ENCODE measurements at regions not wholly inside any gene's neighbourhood (a gene's known extent, or its start where the extent isn't known, plus 50 kb on each side); places are given as distances from the start of the nearest gene placed in this dataset.
"Not testable (repeated sequence)": the region's sequence is repeated elsewhere in the genome, so short reads cannot be mapped to it uniquely, and the experiment has no call there.

DNA sequence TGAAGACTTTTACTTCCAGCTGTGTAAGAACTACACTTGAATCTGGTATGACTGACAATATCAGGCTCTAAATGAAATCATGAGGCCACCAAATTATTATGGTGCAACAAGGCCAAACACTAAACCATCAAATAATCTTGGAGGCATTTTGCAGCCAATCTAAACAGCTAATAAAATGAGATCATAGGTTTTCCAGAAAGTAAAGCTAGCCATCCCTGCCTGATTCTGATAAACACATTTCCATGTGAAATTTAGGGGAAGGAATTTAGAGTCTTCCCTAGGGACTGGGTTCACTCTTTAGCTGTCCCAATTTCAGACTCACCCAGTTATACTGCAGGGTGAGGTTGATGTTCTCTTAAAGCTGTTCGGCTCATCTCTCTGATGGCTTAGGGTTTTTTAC is 190.3 kb upstream of the TMEM196 start:
- no peak for DNase-seq (ENCODE audit: insufficient read length, low spot score)
- no peak for FAIRE-seq

- DNase-seq (ENCODE audit: insufficient read length, low spot score) (no peak), FAIRE-seq (no peak)
These were observed 185.0 kb upstream of the TMEM196 start for GRCh38 chr7:19958309-19958896.

DNA sequence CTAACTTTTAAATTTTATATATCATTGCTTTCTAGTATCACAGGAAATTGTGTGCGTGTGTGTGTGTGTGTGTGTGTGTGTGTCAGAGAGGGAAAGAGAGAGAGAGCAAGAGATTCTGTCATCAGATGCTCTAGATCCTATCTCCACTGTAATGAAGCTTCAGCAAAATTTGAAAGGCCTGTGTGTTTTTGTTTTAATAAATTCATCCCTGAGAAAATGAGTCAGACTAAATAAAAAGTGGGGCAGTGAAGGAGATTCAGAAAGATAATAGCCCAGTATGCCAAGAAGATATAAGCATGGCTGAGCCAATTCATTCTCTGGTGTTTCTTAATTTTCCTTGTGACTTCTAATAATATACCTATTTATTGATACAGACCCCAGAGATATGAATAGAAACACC is 184.2 kb upstream of the TMEM196 start:
- FAIRE-seq (no peak), DNase-seq (ENCODE audit: insufficient read length, low spot score) (no peak)

DNA sequence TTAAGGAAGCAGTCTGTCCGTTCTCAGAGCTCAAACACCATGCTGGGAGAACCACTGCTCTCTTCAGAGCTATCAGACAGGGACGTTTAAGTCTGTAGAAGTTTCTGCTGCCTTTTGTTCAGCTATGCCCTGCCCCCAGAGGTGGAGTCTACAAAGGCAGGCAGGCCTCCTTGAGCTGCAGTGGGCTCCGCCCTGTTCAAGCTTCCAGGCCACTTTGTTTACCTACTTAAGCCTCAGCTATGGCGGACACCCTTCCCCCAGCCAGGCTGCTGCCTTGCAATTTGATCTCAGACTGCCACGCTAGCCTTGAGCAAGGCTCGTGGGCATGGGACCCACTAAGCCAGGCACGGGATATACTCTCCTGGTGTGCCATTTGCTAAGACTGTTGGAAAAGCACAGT is 180.7 kb upstream of the TMEM196 start:
- not testable (repeated sequence) for FAIRE-seq; DNase-seq (ENCODE audit: insufficient read length, low spot score)

DNA sequence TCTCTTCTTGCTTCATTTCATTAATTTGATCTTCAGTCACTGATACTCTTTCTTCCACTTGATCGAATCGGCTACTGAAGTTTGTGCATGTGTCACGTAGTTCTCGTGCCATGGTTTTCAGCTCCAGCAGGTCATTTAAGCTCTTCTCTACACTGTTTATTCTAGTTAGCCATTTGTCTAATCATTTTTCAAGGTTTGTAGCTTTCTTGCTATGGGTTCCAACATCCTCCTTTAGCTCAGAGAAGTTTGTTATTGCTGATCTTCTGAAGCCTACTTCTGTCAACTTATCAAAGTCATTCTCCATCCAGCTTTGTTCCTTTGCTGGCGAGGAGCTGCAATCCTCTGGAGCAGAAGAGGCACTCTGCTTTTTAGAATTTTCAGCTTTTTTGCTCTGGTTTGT is 180.0 kb upstream of the TMEM196 start:
- FAIRE-seq; DNase-seq (ENCODE audit: insufficient read length, low spot score): not testable (repeated sequence)

GRCh38 chr7:19948160-19948559 is 174.7 kb upstream of the TMEM196 start:
- FAIRE-seq (no peak), DNase-seq (ENCODE audit: insufficient read length, low spot score) (no peak)

DNA sequence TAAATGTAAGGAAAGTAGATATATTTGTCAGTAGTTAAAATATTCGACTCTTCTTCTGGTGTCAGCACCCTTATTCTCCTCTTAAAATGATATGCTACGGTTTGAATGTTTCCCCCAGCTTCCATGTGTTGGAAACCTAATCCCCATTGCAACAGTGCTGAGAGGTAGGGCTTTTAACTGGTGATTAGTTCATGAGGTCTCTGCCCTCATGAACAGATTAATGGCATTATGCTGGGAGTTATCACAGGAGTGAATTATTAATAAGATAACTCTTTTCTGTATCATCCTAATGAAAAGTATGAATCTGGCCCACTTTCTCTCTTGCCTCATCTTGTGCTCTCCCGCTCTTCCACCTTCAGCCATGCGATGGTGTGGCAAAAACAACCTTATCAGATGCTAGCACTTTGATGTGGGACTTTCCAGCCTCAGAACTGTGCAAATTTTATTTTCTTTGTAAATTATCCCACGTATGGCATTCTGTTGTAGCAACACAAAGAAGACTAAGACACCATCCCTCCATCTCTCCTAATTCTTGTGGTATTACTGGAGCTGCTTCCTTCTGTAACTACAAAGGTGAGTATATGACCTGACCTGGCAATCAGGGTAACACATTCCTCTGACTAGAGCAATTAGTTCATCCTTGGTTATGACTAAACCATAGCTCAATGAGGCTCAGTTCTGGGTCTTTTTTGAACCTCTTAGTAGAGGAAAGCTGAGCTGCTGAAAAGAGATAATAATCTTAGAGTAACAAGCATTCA is 171.1 kb upstream of the TMEM196 start:
- FAIRE-seq (no peak), DNase-seq (ENCODE audit: insufficient read length, low spot score) (no peak)

DNA sequence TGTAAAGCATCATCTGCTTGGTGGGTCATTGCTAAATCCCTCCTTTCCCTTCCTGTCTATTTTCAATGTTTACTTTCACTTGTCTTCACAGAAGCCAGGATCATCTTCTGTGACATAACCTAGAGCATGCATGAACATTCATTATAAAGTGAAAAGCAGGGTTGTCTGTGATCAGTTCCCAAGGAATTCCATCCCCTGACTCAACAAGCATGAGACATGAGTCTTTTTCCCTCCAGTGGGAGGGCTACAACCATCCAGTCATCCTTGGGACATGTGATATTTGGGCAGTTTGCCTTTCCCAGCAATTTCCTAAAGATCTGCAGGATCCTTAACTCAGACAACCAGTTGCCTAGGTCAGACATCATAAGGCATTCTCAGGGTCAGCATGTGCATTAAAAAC is 166.3 kb upstream of the TMEM196 start:
- no peak for FAIRE-seq
- no peak for DNase-seq (ENCODE audit: insufficient read length, low spot score)

- no peak for DNase-seq (ENCODE audit: insufficient read length, low spot score)
- FAIRE-seq, result no peak
These were observed 159.3 kb upstream of the TMEM196 start for GRCh38 chr7:19932549-19933249.

DNA sequence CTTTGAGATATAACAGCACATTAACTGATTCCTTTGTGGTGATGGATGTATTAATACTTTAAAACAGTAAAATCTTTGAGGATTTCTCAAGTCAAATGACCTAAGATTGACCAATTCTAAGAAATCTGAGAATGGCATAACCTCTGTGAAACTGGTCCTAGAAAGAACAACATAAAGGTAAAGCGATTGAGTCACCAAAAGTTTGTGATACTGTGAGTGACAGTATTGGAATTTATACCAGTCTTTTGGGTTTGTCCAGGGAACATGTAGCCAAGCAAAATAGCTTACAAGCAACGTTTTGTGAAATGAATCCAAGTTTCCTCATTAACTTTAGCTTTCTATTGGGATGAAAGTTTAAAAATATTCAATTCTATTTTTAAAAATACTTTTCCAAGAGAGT is 157.4 kb upstream of the TMEM196 start:
- FAIRE-seq (no peak), DNase-seq (ENCODE audit: insufficient read length, low spot score) (no peak)

GRCh38 chr7:19930051-19930450 is 156.6 kb upstream of the TMEM196 start:
- FAIRE-seq (peak; percentile 42), DNase-seq (ENCODE audit: insufficient read length, low spot score) (no peak)

DNA sequence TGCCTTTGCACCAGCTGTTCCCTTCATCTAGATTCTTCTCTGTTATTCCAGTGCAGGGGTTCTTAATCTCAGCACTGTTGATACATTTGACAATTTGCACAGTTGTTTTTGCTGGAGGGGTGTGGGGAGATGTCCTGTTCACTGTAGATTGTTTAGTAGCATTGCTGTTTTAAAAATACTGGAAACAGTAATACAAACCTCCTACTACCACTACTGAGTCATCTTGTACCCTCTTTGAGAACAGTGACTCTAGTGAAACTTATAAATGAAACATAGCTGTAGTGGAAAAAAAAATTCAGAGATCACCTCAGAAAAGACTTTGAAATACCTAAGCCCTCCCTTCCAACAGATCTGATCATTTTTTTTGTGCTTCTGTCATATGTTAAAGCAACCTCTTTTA is 154.8 kb upstream of the TMEM196 start:
- no peak for DNase-seq (ENCODE audit: insufficient read length, low spot score)
- FAIRE-seq, result no peak

DNA sequence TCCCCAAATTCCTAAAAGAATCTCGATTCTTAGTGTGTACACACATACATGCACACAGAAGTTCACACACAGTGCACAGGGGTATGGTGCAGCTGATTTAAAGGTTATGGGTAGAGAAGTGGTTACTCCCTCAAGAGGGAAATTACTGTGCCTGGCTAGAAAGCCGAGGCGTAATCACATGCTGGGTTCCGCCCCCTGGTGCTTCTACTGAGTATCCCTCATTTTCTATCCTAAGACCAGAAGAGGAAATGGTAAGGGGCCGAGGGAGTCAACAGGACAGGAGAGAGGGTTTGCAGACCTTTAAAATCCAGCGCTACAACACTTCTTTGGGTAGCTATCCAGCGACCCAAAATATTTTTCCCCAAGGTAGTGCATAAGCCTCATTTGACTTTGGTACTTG is 147.3 kb upstream of the TMEM196 start:
- FAIRE-seq (no peak), DNase-seq (ENCODE audit: insufficient read length, low spot score) (no peak)

DNA sequence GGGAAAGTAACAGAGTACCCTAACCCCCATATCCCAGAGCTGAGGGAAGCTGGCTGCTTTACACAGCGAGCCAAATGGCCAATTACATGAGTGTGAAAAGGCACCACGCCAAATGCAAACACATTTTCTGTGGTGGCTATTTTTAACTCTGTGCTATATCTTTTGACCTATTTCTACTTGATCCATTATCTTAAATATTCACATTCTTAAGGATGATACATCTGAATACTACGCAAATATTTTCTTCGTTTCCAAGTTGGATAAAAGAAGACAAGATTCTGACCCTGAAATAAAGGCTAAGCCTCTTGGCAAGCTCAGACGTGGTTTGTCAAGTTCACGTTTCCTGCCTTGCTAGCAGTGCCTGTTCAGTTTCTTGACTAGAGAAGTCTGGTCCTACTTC is 146.7 kb upstream of the TMEM196 start:
- no peak for DNase-seq (ENCODE audit: insufficient read length, low spot score)
- no peak for FAIRE-seq

GRCh38 chr7:19919261-19920095 is 146.1 kb upstream of the TMEM196 start:
- peak; percentile 11 for FAIRE-seq
- no peak for DNase-seq (ENCODE audit: insufficient read length, low spot score)

GRCh38 chr7:19916046-19916445 is 142.6 kb upstream of the TMEM196 start:
- DNase-seq (ENCODE audit: insufficient read length, low spot score), result no peak
- FAIRE-seq, result no peak

DNA sequence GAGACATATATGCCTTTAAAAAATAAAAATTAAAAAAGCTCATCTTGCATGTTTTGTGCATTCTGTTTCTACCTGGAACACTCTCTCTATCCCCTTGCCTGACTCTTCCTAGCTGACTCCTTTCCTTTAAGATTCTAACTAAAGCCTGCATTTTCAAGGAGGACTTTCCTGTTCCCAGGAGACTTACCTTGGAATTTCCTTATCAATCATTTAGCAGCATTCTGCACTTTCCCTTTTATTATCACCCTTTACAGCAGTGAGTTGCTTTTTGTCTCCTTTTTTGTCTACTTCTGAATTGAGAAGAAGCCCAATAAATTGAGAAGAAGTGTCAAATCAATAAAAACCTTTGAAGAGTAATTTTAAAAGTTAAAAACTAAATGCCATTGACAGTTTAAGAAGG is 142.2 kb upstream of the TMEM196 start:
- FAIRE-seq, result no peak
- DNase-seq (ENCODE audit: insufficient read length, low spot score), result no peak

GRCh38 chr7:19914866-19915265 is 141.4 kb upstream of the TMEM196 start:
- FAIRE-seq, result no peak

GRCh38 chr7:19900118-19900517 is 126.7 kb upstream of the TMEM196 start:
- DNase-seq (ENCODE audit: insufficient read length, low spot score) (no peak), FAIRE-seq (no peak)

More at GRCh38 chr7:19914866-19915265, 141.4 kb upstream of the TMEM196 start:
- no peak for DNase-seq (ENCODE audit: insufficient read length, low spot score)

GRCh38 chr7:19899529-19899928 is 126.1 kb upstream of the TMEM196 start:
- DNase-seq (ENCODE audit: insufficient read length, low spot score), result no peak
- no peak for FAIRE-seq

DNA sequence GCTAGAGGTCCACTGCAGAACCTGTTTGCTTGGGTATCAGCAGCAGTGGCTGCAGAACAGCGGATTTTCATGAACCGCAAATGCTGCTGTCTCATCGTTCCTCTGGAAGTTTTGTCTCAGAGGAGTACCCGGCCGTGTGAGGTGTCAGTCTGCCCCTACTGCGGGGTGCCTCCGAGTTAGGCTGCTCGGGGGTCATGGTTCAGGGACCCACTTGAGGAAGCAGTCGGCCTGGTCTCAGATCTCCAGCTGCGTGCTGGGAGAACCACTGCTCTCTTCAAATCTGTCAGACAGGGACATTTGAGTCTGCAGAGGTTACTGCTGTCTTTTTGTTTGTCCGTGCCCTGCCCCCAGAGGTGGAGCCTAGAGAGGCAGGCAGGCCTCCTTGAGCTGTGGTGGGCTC is 109.5 kb upstream of the TMEM196 start:
- not testable (repeated sequence) for FAIRE-seq

More for the DNA sequence above, 109.5 kb upstream of the TMEM196 start:
- not testable (repeated sequence) for DNase-seq (ENCODE audit: insufficient read length, low spot score)
